Colonic mucosa (tissue), 4 donors: ENCODE measurements at regions not wholly inside any gene's neighbourhood (a gene's known extent, or its start where the extent isn't known, plus 50 kb on each side); places are given as distances from the start of the nearest gene placed in this dataset.

ENCODE experiments used
- DNase-seq: peaks from one replicate; pipeline ENCODE4 v3.0.0-alpha.2; 2020
- H3K27ac ChIP-seq: fragments of 200-600 bp; one replicate; pipeline ENCODE4 v1.8.0; 2021
- H3K27me3 ChIP-seq: fragments of 200-600 bp; one replicate; pipeline ENCODE4 v1.8.0; 2021
- H3K36me3 ChIP-seq: fragments of 200-600 bp; one replicate; pipeline ENCODE4 v1.8.0; 2021
- H3K4me1 ChIP-seq: fragments of 200-600 bp; one replicate; pipeline ENCODE4 v1.8.0; 2021; ENCODE audit warnings: mild to moderate bottlenecking
- H3K4me3 ChIP-seq: fragments of 200-600 bp; one replicate; pipeline ENCODE4 v1.8.0; 2021
- H3K9ac ChIP-seq, 2 donors: one replicate each; pipeline ENCODE4 v1.7.0; 2013; ENCODE audit warnings: control low read depth in 2 of 2, low read depth in 2 of 2, low read length in 2 of 2
- H3K9me3 ChIP-seq: fragments of 200-600 bp; one replicate; pipeline ENCODE4 v1.8.0; 2021
- intact Hi-C: fragments of 100-400 bp; cut with DNase I; formaldehyde crosslinking; loops from one replicate; pipeline ENCODE4 v1.14.1; 2022
- TF ChIP-seq, protein P1 (sequence below): fragments of 200-600 bp; IDR thresholded peaks from one replicate; pipeline ENCODE4 v1.8.0; 2022; ENCODE audit warnings: antibody characterized with exemption, mild to moderate bottlenecking
- donor health status: healthy.
- donor health status: DM: no; HTN: no; CAD: no.
- donor health status: DM: no; HTN: no; CAD: no.

DNA sequence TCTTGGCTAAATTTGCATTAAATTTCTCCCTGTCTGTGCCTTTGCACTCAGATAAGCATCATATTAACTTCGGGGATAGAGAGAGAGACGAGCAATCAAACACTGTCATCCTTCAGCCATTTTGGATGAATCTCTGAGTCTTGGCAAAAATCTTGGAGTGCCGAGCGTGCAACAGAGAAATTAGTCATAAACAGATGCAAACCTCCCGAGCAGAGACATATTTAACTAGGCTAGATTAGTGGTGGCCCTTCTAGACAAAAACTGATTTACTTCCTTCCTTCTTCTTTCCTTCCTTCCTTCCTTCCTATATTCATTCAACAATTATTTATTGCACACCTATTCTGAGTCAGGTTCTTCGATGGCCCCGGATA, 114.4 kb upstream of the BLID start:
- intact Hi-C loops: no loop called here
- Histone ChIP-seq H3K27me3 (no peaks in the 10 kb centered on the region), H3K27ac (no peak overlapping the region), H3K9me3 (no peaks in the 10 kb centered on the region), H3K4me1 (no peaks in the 10 kb centered on the region), H3K36me3 (no peaks in the 10 kb centered on the region), H3K9ac (no peak overlapping the region), H3K4me3 (no peak overlapping the region)
- DNase-seq: no peak
- TF ChIP-seq, protein P1, sequence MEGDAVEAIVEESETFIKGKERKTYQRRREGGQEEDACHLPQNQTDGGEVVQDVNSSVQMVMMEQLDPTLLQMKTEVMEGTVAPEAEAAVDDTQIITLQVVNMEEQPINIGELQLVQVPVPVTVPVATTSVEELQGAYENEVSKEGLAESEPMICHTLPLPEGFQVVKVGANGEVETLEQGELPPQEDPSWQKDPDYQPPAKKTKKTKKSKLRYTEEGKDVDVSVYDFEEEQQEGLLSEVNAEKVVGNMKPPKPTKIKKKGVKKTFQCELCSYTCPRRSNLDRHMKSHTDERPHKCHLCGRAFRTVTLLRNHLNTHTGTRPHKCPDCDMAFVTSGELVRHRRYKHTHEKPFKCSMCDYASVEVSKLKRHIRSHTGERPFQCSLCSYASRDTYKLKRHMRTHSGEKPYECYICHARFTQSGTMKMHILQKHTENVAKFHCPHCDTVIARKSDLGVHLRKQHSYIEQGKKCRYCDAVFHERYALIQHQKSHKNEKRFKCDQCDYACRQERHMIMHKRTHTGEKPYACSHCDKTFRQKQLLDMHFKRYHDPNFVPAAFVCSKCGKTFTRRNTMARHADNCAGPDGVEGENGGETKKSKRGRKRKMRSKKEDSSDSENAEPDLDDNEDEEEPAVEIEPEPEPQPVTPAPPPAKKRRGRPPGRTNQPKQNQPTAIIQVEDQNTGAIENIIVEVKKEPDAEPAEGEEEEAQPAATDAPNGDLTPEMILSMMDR: no peak

DNA sequence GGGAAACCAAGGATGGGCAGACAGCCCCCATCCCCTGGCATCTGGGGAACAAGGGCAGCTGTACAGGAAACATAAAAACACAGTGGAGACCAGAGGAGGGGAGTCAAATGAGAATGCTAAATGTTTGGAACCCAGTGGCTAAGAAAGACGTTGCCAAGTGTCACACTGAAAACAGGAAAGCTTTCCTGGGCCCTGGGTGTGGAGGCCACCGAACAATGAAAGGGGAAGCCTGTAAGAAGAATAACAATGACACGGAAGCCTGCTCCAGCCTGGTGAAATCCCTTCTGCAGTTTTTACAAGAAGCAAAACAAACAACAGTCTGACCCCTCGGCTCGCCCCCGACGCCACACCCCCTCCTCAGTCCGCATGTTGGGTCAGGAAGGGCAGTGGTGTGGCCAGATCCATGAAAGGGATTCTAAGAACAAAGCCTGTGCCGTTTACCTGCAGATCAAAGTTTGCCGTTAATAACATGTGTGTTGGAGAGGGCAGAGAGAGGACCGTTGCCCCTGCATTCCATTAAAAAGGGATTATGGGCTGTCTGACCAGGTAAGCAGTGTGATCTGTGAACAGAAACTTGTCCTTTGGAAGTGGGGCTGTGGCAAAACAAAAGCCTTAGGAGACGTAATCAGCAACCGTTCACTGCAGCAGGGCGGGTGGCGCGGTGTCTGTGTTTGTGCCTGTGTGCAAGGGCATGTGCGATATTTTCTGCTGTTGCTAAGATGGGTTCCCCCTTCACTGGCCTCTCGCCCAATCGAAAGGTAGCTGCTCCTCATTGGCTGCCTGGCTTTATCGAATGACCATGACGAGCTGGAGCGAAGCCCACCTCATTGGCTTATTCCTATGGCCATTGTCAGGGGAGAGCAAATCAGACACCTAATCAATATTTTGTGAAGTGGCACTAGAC, 113.7 kb upstream of the BLID start:
- no peaks in the 10 kb centered on the region for H3K9me3 ChIP-seq
- TF ChIP-seq, protein P1: no peak
- no peak overlapping the region for H3K9ac ChIP-seq
- H3K27ac ChIP-seq: no peak overlapping the region
- intact Hi-C loops: no loop called here
- no peak for DNase-seq
- no peaks in the 10 kb centered on the region for H3K27me3 ChIP-seq
- H3K4me3 ChIP-seq: no peak overlapping the region
- no peaks in the 10 kb centered on the region for H3K36me3 ChIP-seq
- no peaks in the 10 kb centered on the region for H3K4me1 ChIP-seq

DNA sequence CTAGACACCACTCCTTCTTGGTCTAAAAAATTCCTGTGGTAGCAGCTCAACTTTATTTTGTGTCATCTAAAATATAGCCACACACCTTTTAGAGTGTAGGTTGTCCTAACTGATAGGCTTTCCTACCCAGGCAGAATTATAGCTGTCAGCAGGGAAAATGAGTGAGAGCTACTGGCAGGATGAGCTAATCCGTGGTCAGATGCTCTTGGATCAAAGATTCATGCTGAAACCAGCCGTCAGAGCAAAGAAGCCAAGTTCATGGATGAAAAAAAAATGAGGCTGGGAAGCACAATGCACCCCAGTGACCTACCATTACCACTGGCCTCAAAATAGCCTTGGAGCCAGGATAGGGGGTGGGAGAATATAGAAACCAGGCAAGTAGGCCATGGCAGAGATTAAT, 113.1 kb upstream of the BLID start:
- H3K4me3 ChIP-seq: no peak overlapping the region
- no peaks in the 10 kb centered on the region for H3K36me3 ChIP-seq
- H3K9me3 ChIP-seq: no peaks in the 10 kb centered on the region
- H3K9ac ChIP-seq: no peak overlapping the region
- no peak for DNase-seq
- H3K4me1 ChIP-seq: no peaks in the 10 kb centered on the region
- H3K27ac ChIP-seq: no peak overlapping the region
- intact Hi-C loops: no loop called here
- TF ChIP-seq, protein P1: no peak
- H3K27me3 ChIP-seq: no peaks in the 10 kb centered on the region

DNA sequence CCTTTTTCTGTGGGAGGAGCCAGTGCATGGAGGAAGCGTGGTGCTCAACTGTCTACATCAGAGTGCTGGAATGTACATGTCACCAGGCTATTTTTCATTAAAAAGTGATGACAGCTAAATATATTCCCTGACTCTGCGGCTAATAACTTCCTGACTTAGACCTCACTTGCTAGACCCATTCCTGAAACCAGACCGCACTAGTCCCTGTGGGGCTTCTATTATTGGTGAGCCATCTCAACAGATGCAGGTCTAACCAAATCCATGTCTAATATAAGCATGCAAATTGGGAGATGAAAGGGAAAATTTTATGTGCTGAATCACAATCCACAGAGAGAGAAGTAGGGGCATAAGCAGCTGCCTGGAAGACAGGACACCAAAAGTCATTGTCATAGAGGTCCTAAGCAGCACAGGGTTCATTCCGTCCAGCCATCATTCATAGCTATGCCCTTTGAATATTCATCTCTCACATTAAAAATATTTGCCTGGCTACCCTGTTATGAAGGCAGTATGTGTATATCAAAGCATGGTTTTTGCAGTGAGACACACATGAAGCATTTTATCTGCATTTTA, 110.9 kb upstream of the BLID start:
- Histone ChIP-seq H3K9me3 (no peaks in the 10 kb centered on the region), H3K27me3 (no peaks in the 10 kb centered on the region), H3K4me1 (no peaks in the 10 kb centered on the region), H3K4me3 (no peak overlapping the region), H3K9ac (no peak overlapping the region), H3K27ac (no peak overlapping the region), H3K36me3 (no peaks in the 10 kb centered on the region)
- DNase-seq: no peak
- intact Hi-C loops: no loop called here
- TF ChIP-seq, protein P1: no peak

DNA sequence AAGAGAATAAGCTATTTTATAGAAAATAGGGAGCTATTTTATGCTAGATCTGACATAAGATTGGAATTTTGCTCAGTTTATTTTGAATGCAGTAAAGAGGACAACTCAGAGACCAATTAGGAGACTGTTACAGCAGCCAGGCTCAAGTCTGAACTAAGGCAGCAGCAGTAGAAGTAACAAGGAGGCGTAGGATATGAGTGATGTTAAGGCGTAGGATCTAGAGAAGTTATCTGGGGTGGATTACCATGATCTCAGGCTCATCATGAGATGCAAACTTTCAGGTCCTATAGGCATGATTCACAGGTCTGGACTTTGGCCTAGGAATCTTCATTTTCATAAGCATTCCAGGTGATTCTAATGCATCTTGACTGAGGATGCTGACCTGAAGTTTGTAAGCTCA, 108.9 kb upstream of the BLID start:
- TF ChIP-seq, protein P1: no peak
- DNase-seq: no peak
- intact Hi-C loops: no loop called here

More for the DNA sequence above, 108.9 kb upstream of the BLID start:
- no peaks in the 10 kb centered on the region for H3K4me1 ChIP-seq
- H3K9me3 ChIP-seq: no peaks in the 10 kb centered on the region
- no peak overlapping the region for H3K4me3 ChIP-seq
- H3K36me3 ChIP-seq: no peaks in the 10 kb centered on the region
- H3K9ac ChIP-seq: no peak overlapping the region
- no peaks in the 10 kb centered on the region for H3K27me3 ChIP-seq
- no peak overlapping the region for H3K27ac ChIP-seq
